Spleen (tissue), 11 donors: ENCODE measurements at regions not wholly inside any gene's neighbourhood (a gene's known extent, or its start where the extent isn't known, plus 50 kb on each side); places are given as distances from the start of the nearest gene placed in this dataset.

Experiments
- DNase-seq: peaks from one replicate; pipeline ENCODE4 v3.0.0-alpha.2; 2020
- H3K27ac ChIP-seq, 8 donors: fragments of 200-600 bp; sonication (generic) in 7 of 8; 1 replicate in 4 of 8; 2 replicates in 4 of 8; pipeline versions ENCODE4 v1.5.0 to v1.8.0; 2016 to 2021; ENCODE audit warnings: inconsistent platforms in 4 of 8, mild to moderate bottlenecking in 4 of 8, moderate library complexity in 1 of 8
- H3K27me3 ChIP-seq, 7 donors: fragments of 200-600 bp; sonication (generic) in 6 of 7; replicated peaks in 1 of 7; 1 replicate in 4 of 7; 2 replicates in 3 of 7; pipeline versions ENCODE4 v1.5.0 to v1.8.0; 2016 to 2021; ENCODE audit warnings: inconsistent platforms in 3 of 7, mild to moderate bottlenecking in 1 of 7
- H3K36me3 ChIP-seq, 6 donors: fragments of 200-600 bp; sonication (generic) in 5 of 6; 1 replicate in 4 of 6; 2 replicates in 2 of 6; pipeline versions ENCODE4 v1.5.0 to v1.8.0; 2016 to 2021; ENCODE audit warnings: inconsistent platforms in 2 of 6
- H3K4me1 ChIP-seq, 6 donors: fragments of 200-600 bp; sonication (generic) in 5 of 6; 1 replicate in 3 of 6; 2 replicates in 3 of 6; pipeline versions ENCODE4 v1.5.0 to v1.8.0; 2016 to 2021; ENCODE audit warnings: inconsistent platforms in 3 of 6
- H3K4me3 ChIP-seq, 8 donors: fragments of 200-600 bp; sonication (generic) in 7 of 8; 1 replicate in 4 of 8; 2 replicates in 4 of 8; pipeline versions ENCODE4 v1.5.0 to v1.8.0; 2016 to 2021; ENCODE audit warnings: inconsistent platforms in 4 of 8, mild to moderate bottlenecking in 4 of 8, moderate library complexity in 2 of 8
- H3K9me3 ChIP-seq, 8 donors: fragments of 200-600 bp; sonication (generic) in 7 of 8; 1 replicate in 4 of 8; 2 replicates in 4 of 8; pipeline versions ENCODE4 v1.5.0 to v1.8.0; 2016 to 2021; ENCODE audit warnings: inconsistent platforms in 4 of 8
- CTCF ChIP-seq, 11 experiments: fragments of 200-600 bp in 7 of 11; fragments of 450-650 bp in 4 of 11; sonication (generic) in 4 of 11; IDR thresholded peaks in 8 of 11; conservative IDR thresholded peaks in 3 of 11; 1 replicate in 7 of 11; 2 replicates in 4 of 11; pipeline versions ENCODE4 v1.4.0 to v1.8.0; 2016 to 2021; ENCODE audit warnings: antibody characterized with exemption in 11 of 11, inconsistent platforms in 4 of 11, mild to moderate bottlenecking in 1 of 11
- POLR2A ChIP-seq, 3 donors: fragments of 450-650 bp; IDR thresholded peaks; one replicate each; pipeline ENCODE4 v1.5.1; 2017; ENCODE audit warnings: antibody characterized with exemption in 3 of 3, mild to moderate bottlenecking in 1 of 3
- POLR2AphosphoS5 ChIP-seq, 3 donors: sonication (generic); formaldehyde crosslinking; IDR thresholded peaks; one replicate each; pipeline ENCODE4 v1.5.1; 2017; ENCODE audit warnings: antibody characterized with exemption in 3 of 3
- WGBS, 5 donors: extraction: QIAGEN DNeasy Blood & Tissue Kit in 3 of 5; methylation state at CpG; one replicate each; pipeline versions ENCODE4 v1.1.5 to v1.1.7; 2013 to 2018; 5-methylcytosine and 5-hydroxymethylcytosine counted together
- intact Hi-C: fragments of 100-400 bp; cut with DNase I; formaldehyde crosslinking; loops from one replicate; pipeline ENCODE4 v1.15.0; 2023; ENCODE audit warnings: low total_unique reads
- donor health status: healthy with polysubstance abuse.
- donor health status: DM: no; HTN: no; CAD: no; lungs with moderate emphysema.
- donor health status: DM: no; HTN: no; CAD: no.
- donor health status: Bipolar disorder and iron deficiency.
- donor health status: healthy.
- donor health status: DM: no; HTN: no; CAD: no.
- donor health status: DM: yes; HTN: yes; CAD: no.

DNA sequence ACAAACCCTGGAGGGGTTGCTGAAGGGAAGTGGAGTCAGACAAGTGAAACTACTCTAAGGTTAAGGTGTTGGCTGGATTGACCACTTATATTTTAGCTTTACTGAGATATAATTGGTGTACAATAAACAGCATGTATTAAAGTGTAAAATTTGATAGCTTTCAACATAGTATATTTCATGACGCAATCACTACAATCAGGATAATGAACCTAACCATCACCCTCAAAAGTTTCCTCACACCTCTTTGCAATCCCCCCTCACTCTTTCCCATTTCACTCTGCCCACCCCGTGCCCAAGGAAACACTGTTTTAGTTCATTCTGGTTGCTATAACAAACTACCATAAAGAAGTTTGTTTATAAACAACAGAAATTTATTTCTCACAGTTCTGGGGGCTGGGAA lies 508.0 kb downstream of the FGF9 start:
- Histone ChIP-seq H3K4me1 (no peaks in the 10 kb centered on the region), H3K27ac (no peak overlapping the region), H3K27me3 (no peaks in the 10 kb centered on the region), H3K4me3 (no peak overlapping the region), H3K36me3 (no peaks in the 10 kb centered on the region), H3K9me3 (peaks cover 0 to 10% (median 1%) of the 10 kb centered on the region in 8 donors)
- intact Hi-C loops = no loop called here
- WGBS, 5 donors = 83 to 97% (median 90%) methylated on average over 2 of the region's 2 CpGs
- DNase-seq = no peak
- TF ChIP-seq CTCF (IDR thresholded peaks at IDR 0.05 in 8 of 11, conservative IDR thresholded peaks at IDR 0.05 in 3 of 11) (no peak), POLR2AphosphoS5 (IDR thresholded peaks at IDR 0.05) (no peak), POLR2A (IDR thresholded peaks at IDR 0.05) (no peak)

DNA sequence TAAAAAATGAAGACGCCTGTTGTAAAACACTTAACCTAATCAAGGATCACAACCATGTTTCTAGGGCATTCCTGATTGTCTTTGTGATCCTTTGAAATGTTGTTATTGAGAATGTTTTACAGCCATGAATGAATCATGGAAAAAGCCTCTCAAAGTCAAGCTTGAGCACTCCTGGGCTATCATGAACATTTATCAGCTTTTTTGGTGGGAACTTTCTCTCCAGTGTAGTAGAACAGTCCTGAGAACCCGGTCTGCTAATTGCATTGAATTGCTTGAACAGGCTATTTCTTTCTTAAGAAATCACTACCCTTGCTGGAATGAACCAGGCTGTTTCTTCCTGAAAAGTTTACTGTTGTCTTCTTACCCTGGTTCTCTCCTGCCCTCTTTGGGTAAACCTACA lies 516.5 kb downstream of the FGF9 start:
- no peaks in the 10 kb centered on the region for H3K27me3 ChIP-seq
- no peak for DNase-seq
- 45 to 53% (median 49%) methylated on average over 2 of the region's 2 CpGs for WGBS, 5 donors
- H3K27ac ChIP-seq = no peak overlapping the region
- TF ChIP-seq CTCF (IDR thresholded peaks at IDR 0.05 in 8 of 11, conservative IDR thresholded peaks at IDR 0.05 in 3 of 11) (no peak), POLR2AphosphoS5 (IDR thresholded peaks at IDR 0.05) (no peak), POLR2A (IDR thresholded peaks at IDR 0.05) (no peak)
- intact Hi-C loops = no loop called here
- no peak overlapping the region for H3K4me3 ChIP-seq
- no peaks in the 10 kb centered on the region for H3K36me3 ChIP-seq
- no peaks in the 10 kb centered on the region for H3K4me1 ChIP-seq
- no peaks in the 10 kb centered on the region for H3K9me3 ChIP-seq

DNA sequence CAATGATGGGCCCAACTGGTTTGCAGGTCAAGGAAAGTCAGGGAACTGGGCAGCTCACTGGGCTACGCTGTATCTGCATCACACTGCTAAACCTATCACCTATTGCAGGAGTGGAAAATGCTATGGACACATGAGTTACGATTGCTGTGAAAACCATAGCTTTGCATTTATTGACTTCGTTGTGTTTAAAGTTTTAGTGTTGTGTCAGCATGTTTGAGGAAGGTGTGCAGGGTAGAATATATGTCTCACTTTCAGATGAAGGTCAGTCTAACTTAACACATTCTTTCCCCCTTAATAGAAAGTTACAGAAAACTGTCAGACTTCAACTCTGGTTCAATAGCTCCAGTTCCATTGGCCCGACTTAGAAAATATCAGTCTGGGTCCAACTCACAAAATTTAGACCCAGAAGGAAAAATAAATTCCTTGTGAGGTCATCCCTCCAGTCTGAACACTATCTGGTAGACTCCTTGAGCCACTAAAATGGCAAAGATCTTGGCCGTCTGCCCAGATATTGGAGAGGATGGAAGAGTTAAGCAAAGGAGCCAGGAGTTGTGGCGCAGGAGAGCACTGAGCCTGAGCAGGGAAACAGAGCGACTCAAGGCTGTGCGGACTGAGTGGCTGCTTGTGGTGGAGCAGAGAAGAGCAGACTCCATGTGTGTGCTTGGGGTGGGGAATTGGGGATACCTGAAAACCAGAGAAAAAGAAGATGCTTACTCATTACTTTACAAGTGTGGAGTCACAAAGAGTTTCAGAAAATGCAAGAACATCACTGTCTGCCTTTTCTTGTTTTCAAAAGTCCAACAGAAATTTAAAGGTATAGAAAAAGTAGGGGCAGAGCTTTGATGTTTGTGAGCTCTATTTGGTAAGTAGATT lies 518.5 kb downstream of the FGF9 start:
- no peak for DNase-seq
- Histone ChIP-seq H3K36me3 (no peaks in the 10 kb centered on the region), H3K27me3 (no peaks in the 10 kb centered on the region), H3K4me3 (no peak overlapping the region), H3K27ac (no peak overlapping the region), H3K9me3 (no peaks in the 10 kb centered on the region), H3K4me1 (no peaks in the 10 kb centered on the region)
- WGBS, 5 donors = 83 to 94% (median 86%) methylated on average over 8 of the region's 8 CpGs
- intact Hi-C loops = no loop called here
- TF ChIP-seq POLR2A (IDR thresholded peaks at IDR 0.05) (no peak), POLR2AphosphoS5 (IDR thresholded peaks at IDR 0.05) (no peak), CTCF (IDR thresholded peaks at IDR 0.05 in 8 of 11, conservative IDR thresholded peaks at IDR 0.05 in 3 of 11) (no peak)

GRCh38 chr13:22193070-22193469 lies 522.2 kb downstream of the FGF9 start:
- Histone ChIP-seq H3K27ac (no peak overlapping the region), H3K4me1 (no peaks in the 10 kb centered on the region), H3K9me3 (no peaks in the 10 kb centered on the region), H3K27me3 (no peaks in the 10 kb centered on the region), H3K36me3 (no peaks in the 10 kb centered on the region), H3K4me3 (no peak overlapping the region)
- DNase-seq = no peak
- no peak for TF ChIP-seq POLR2AphosphoS5 (IDR thresholded peaks at IDR 0.05)
- no peak for TF ChIP-seq CTCF (IDR thresholded peaks at IDR 0.05 in 8 of 11, conservative IDR thresholded peaks at IDR 0.05 in 3 of 11)
- no peak for TF ChIP-seq POLR2A (IDR thresholded peaks at IDR 0.05)
- 55 to 63% (median 63%) methylated on average over 2 of the region's 2 CpGs for WGBS, 5 donors
- intact Hi-C loops = no loop called here
